ENCODE measurements at regions not wholly inside any gene's neighbourhood (a gene's known extent, or its start where the extent isn't known, plus 50 kb on each side); places are given as distances from the start of the nearest gene placed in this dataset.

DNA sequence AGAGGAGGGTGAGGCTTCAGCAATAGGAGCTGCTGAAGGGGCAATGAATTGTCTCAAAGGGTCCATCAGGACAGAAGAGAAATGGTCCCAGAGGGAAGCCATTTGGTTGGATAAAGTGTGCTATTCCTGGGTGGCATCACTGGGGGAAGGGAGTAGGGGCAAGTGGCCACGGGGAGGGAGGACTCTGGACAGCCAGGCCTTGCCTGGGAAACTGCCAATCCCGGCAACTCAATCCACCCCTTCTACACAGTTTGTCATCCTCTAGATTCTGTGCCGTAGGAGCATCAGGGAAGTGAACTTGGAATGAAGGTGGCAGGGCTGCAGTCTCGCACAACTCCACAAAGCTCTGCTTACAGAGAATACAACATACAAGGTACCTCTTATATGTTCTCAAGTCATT lies 59.5 kb upstream of the RIPOR2 start:
- Mint-ChIP-seq H3K27ac (no peak overlapping the region), H3K36me3 (ENCODE audit: low read depth) (no peaks in the 10 kb centered on the region), H3K4me1 (peaks cover 10% of the 10 kb centered on the region)

GRCh38 chr6:24996269-24996836 lies 60.6 kb upstream of the RIPOR2 start:
- Histone ChIP-seq H3K36me3 (ENCODE audit: control insufficient read depth, insufficient read depth, low read length) (no peaks in the 10 kb centered on the region), H3K9ac (ENCODE audit: extremely low read depth, low read length, poor library complexity, severe bottlenecking) (no peak overlapping the region), H3K9me3 (ENCODE audit: control insufficient read depth, low read length) (peaks cover 11% of the 10 kb centered on the region), H3K27me3 (ENCODE audit: control insufficient read depth, insufficient read depth, low read length, poor library complexity, severe bottlenecking) (no peaks in the 10 kb centered on the region), H3K4me1 (ENCODE audit: control insufficient read depth, insufficient read depth, low read length) (no peaks in the 10 kb centered on the region), H3K27ac (ENCODE audit: low read depth, low read length) (no peak overlapping the region), H3K4me3 (ENCODE audit: low read length) (no peak overlapping the region)
- H3K27ac Mint-ChIP-seq = no peak overlapping the region
- H3K9me3 Mint-ChIP-seq = peaks cover 28% of the 10 kb centered on the region
- peaks cover 9% of the 10 kb centered on the region for H3K4me1 Mint-ChIP-seq
- no peaks in the 10 kb centered on the region for H3K36me3 Mint-ChIP-seq (ENCODE audit: low read depth)
- WGBS, 2 experiments (ENCODE audit: insufficient coverage in 1 of 2, insufficient read length in 1 of 2) = 84 to 94% methylated on average over 5 of the region's 5 CpGs
- no peak overlapping the region for H3K4me3 Mint-ChIP-seq
- no peak for TF ChIP-seq CTCF (conservative IDR thresholded peaks at IDR 0.05)
- H3K27me3 Mint-ChIP-seq (ENCODE audit: insufficient read depth) = no peaks in the 10 kb centered on the region
- no peak for DNase-seq

More for the DNA sequence above, 59.5 kb upstream of the RIPOR2 start:
- Histone ChIP-seq H3K4me3 (ENCODE audit: low read length) (no peak overlapping the region), H3K27ac (ENCODE audit: low read depth, low read length) (no peak overlapping the region), H3K27me3 (ENCODE audit: control insufficient read depth, insufficient read depth, low read length, poor library complexity, severe bottlenecking) (no peaks in the 10 kb centered on the region), H3K9ac (ENCODE audit: extremely low read depth, low read length, poor library complexity, severe bottlenecking) (no peak overlapping the region), H3K4me1 (ENCODE audit: control insufficient read depth, insufficient read depth, low read length) (no peaks in the 10 kb centered on the region), H3K36me3 (ENCODE audit: control insufficient read depth, insufficient read depth, low read length) (no peaks in the 10 kb centered on the region), H3K9me3 (ENCODE audit: control insufficient read depth, low read length) (peaks cover 11% of the 10 kb centered on the region)
- WGBS, 2 experiments (ENCODE audit: insufficient coverage in 1 of 2, insufficient read length in 1 of 2) = 93 to 100% methylated on average over 1 to 4 of the region's 4 CpGs
- Mint-ChIP-seq H3K4me3 (no peak overlapping the region), H3K9me3 (peaks cover 28% of the 10 kb centered on the region), H3K27me3 (ENCODE audit: insufficient read depth) (no peaks in the 10 kb centered on the region)
- DNase-seq = no peak
- TF ChIP-seq CTCF (conservative IDR thresholded peaks at IDR 0.05) = no peak

- Mint-ChIP-seq H3K4me1 (peaks cover 4% of the 10 kb centered on the region), H3K4me3 (no peak overlapping the region), H3K27ac (no peak overlapping the region), H3K27me3 (ENCODE audit: insufficient read depth) (no peaks in the 10 kb centered on the region), H3K9me3 (peaks cover 25% of the 10 kb centered on the region), H3K36me3 (ENCODE audit: low read depth) (no peaks in the 10 kb centered on the region)
- H3K9ac ChIP-seq (ENCODE audit: extremely low read depth, low read length, poor library complexity, severe bottlenecking) = no peak overlapping the region
- peaks cover 10% of the 10 kb centered on the region for H3K9me3 ChIP-seq (ENCODE audit: control insufficient read depth, low read length)
- H3K36me3 ChIP-seq (ENCODE audit: control insufficient read depth, insufficient read depth, low read length) = no peaks in the 10 kb centered on the region
- no peaks in the 10 kb centered on the region for H3K27me3 ChIP-seq (ENCODE audit: control insufficient read depth, insufficient read depth, low read length, poor library complexity, severe bottlenecking)
- H3K4me3 ChIP-seq (ENCODE audit: low read length) = no peak overlapping the region
- H3K4me1 ChIP-seq (ENCODE audit: control insufficient read depth, insufficient read depth, low read length) = no peaks in the 10 kb centered on the region
- H3K27ac ChIP-seq (ENCODE audit: low read depth, low read length) = no peak overlapping the region
- no peak for DNase-seq
- no peak for TF ChIP-seq CTCF (conservative IDR thresholded peaks at IDR 0.05)
- WGBS, 2 experiments (ENCODE audit: insufficient coverage in 1 of 2, insufficient read length in 1 of 2) = 95% methylated on average over 1 of the region's 1 CpG; no CpG with 5 or more reads in 1 of the 2 experiments
Observed at GRCh38 chr6:24997231-24997630, 61.5 kb upstream of the RIPOR2 start.
